ENCODE measurements at regions not wholly inside any gene's neighbourhood (a gene's known extent, or its start where the extent isn't known, plus 50 kb on each side); places are given as distances from the start of the nearest gene placed in this dataset.

GRCh38 chr6:34646714-34647113, 49.9 kb downstream of the ILRUN start:
- Histone ChIP-seq H3K9me3 (ENCODE audit: control insufficient read depth, insufficient read depth, low read depth, low read length) (no peaks in the 10 kb centered on the region), H3K36me3 (ENCODE audit: control insufficient read depth in 2 of 2, insufficient read depth in 1 of 2, low read length in 2 of 2) (peaks cover 11 to 25% of the 10 kb centered on the region in 2 experiments), H3K4me3 (ENCODE audit: low read depth, low read length) (no peak overlapping the region), H3K27ac (ENCODE audit: extremely low read depth, low read depth, low read length) (no peak overlapping the region), H3K4me1 (ENCODE audit: control insufficient read depth, insufficient read depth, low read length) (peaks cover 3% of the 10 kb centered on the region; the same call in 1 of the 2 replicates)
- POLR2A ChIA-PET: no interaction called here
- CTCF ChIA-PET: no interaction called here
- TF ChIP-seq OSR2 (tag by site-specific recombination; IDR thresholded peaks at IDR 0.05): no peak
- no peak for TF ChIP-seq ZNF366 (tag by site-specific recombination; conservative IDR thresholded peaks at IDR 0.05)
- TF ChIP-seq, protein P1, sequence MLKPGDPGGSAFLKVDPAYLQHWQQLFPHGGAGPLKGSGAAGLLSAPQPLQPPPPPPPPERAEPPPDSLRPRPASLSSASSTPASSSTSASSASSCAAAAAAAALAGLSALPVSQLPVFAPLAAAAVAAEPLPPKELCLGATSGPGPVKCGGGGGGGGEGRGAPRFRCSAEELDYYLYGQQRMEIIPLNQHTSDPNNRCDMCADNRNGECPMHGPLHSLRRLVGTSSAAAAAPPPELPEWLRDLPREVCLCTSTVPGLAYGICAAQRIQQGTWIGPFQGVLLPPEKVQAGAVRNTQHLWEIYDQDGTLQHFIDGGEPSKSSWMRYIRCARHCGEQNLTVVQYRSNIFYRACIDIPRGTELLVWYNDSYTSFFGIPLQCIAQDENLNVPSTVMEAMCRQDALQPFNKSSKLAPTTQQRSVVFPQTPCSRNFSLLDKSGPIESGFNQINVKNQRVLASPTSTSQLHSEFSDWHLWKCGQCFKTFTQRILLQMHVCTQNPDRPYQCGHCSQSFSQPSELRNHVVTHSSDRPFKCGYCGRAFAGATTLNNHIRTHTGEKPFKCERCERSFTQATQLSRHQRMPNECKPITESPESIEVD (tag by site-specific recombination; IDR thresholded peaks at IDR 0.05): no peak
- no peak for TF ChIP-seq ZNF274 (IDR thresholded peaks at IDR 0.05; ENCODE audit: low read length)
- TF ChIP-seq ZNF274 (tag by site-specific recombination; IDR thresholded peaks at IDR 0.05; ENCODE audit: borderline replicate concordance): no peak
- TF ChIP-seq, protein P2, sequence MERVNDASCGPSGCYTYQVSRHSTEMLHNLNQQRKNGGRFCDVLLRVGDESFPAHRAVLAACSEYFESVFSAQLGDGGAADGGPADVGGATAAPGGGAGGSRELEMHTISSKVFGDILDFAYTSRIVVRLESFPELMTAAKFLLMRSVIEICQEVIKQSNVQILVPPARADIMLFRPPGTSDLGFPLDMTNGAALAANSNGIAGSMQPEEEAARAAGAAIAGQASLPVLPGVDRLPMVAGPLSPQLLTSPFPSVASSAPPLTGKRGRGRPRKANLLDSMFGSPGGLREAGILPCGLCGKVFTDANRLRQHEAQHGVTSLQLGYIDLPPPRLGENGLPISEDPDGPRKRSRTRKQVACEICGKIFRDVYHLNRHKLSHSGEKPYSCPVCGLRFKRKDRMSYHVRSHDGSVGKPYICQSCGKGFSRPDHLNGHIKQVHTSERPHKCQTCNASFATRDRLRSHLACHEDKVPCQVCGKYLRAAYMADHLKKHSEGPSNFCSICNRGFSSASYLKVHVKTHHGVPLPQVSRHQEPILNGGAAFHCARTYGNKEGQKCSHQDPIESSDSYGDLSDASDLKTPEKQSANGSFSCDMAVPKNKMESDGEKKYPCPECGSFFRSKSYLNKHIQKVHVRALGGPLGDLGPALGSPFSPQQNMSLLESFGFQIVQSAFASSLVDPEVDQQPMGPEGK (tag by site-specific recombination; IDR thresholded peaks at IDR 0.05): no peak
- no peak for TF ChIP-seq ZNF596 (tag by site-specific recombination; IDR thresholded peaks at IDR 0.05)
- no peak for TF ChIP-seq KLF9 (tag by site-specific recombination; IDR thresholded peaks at IDR 0.05; ENCODE audit: low read depth)
- TF ChIP-seq ZNF488 (tag by site-specific recombination; IDR thresholded peaks at IDR 0.05): no peak
- no peak for TF ChIP-seq ZNF416 (tag by site-specific recombination; IDR thresholded peaks at IDR 0.05)
- TF ChIP-seq, protein P3, sequence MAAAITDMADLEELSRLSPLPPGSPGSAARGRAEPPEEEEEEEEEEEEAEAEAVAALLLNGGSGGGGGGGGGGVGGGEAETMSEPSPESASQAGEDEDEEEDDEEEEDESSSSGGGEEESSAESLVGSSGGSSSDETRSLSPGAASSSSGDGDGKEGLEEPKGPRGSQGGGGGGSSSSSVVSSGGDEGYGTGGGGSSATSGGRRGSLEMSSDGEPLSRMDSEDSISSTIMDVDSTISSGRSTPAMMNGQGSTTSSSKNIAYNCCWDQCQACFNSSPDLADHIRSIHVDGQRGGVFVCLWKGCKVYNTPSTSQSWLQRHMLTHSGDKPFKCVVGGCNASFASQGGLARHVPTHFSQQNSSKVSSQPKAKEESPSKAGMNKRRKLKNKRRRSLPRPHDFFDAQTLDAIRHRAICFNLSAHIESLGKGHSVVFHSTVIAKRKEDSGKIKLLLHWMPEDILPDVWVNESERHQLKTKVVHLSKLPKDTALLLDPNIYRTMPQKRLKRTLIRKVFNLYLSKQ (tag by site-specific recombination; IDR thresholded peaks at IDR 0.05; ENCODE audit: borderline replicate concordance): no peak
- TF ChIP-seq ZNF707 (tag by site-specific recombination; IDR thresholded peaks at IDR 0.05): no peak
- TF ChIP-seq ZNF248 (tag by site-specific recombination; IDR thresholded peaks at IDR 0.05): no peak
- TF ChIP-seq ZNF2 (tag by site-specific recombination; IDR thresholded peaks at IDR 0.05): no peak

GRCh38 chr6:34645627-34646026, 50.9 kb downstream of the ILRUN start:
- Histone ChIP-seq H3K4me3 (ENCODE audit: low read depth, low read length) (no peak overlapping the region), H3K27ac (ENCODE audit: extremely low read depth, low read depth, low read length) (no peak overlapping the region), H3K4me1 (ENCODE audit: control insufficient read depth, insufficient read depth, low read length) (no peaks in the 10 kb centered on the region), H3K9me3 (ENCODE audit: control insufficient read depth, insufficient read depth, low read depth, low read length) (no peaks in the 10 kb centered on the region), H3K36me3 (ENCODE audit: control insufficient read depth in 2 of 2, insufficient read depth in 1 of 2, low read length in 2 of 2) (peaks cover 11 to 25% of the 10 kb centered on the region in 2 experiments)
- ChIA-PET POLR2A (no interaction called here), CTCF (interaction anchor here (0.6 to 0.7 kb wide), 2 partner anchors 10 to 21 kb away, joined by 3 to 4 read pairs; no protein-coding TSS in a partner anchor)
- no peak for TF ChIP-seq ZIC2 (tag by site-specific recombination; IDR thresholded peaks at IDR 0.05)
- TF ChIP-seq ZNF488 (tag by site-specific recombination; IDR thresholded peaks at IDR 0.05): no peak
- no peak for TF ChIP-seq ZBTB44 (tag by site-specific recombination; IDR thresholded peaks at IDR 0.05)
- TF ChIP-seq ZNF555 (tag by site-specific recombination; conservative IDR thresholded peaks at IDR 0.05): no peak
- no peak for TF ChIP-seq ZNF214 (tag by site-specific recombination; IDR thresholded peaks at IDR 0.05; ENCODE audit: borderline replicate concordance)
- no peak for TF ChIP-seq ZBTB48 (tag by site-specific recombination; IDR thresholded peaks at IDR 0.05)
